GM12873 (cell line): ENCODE measurements at regions not wholly inside any gene's neighbourhood (a gene's known extent, or its start where the extent isn't known, plus 50 kb on each side); places are given as distances from the start of the nearest gene placed in this dataset.
A peak's percentile ranks its signal among the peaks of the same experiment; 100 is the strongest.

ENCODE experiments used
- TF ChIP-seq, protein P1 (sequence below): IDR thresholded peaks from 2 replicates; pipeline ENCODE4 v1.5.1; 2012; ENCODE audit warnings: low read depth, mild to moderate bottlenecking, moderate library complexity, low read length, control low read depth; ENCODE audit not compliant: insufficient read depth; ENCODE audit errors: missing control alignments

DNA sequence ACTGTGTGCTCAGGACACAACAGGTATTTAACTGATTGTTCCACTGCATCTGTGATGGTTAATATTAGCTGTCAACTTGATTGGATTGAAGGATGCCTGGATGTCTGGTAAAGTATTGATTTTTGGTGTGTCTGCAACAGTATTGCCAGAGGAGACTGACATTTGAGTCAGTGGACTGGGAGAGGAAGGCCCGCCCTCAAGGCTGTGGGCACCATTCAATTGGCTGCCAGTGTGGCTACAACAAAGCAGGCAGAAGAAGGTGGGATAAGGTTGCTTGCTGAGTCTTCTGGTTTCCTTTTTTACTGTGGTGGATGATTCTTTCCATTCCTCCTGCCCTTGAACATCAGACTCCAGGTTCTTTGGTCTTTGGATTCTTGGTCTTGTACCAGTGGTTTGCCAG, 137.1 kb upstream of the FAM13C start:
- TF ChIP-seq, protein P1, sequence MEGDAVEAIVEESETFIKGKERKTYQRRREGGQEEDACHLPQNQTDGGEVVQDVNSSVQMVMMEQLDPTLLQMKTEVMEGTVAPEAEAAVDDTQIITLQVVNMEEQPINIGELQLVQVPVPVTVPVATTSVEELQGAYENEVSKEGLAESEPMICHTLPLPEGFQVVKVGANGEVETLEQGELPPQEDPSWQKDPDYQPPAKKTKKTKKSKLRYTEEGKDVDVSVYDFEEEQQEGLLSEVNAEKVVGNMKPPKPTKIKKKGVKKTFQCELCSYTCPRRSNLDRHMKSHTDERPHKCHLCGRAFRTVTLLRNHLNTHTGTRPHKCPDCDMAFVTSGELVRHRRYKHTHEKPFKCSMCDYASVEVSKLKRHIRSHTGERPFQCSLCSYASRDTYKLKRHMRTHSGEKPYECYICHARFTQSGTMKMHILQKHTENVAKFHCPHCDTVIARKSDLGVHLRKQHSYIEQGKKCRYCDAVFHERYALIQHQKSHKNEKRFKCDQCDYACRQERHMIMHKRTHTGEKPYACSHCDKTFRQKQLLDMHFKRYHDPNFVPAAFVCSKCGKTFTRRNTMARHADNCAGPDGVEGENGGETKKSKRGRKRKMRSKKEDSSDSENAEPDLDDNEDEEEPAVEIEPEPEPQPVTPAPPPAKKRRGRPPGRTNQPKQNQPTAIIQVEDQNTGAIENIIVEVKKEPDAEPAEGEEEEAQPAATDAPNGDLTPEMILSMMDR = no peak

- TF ChIP-seq, protein P1 = no peak
These were observed 130.7 kb upstream of the FAM13C start for GRCh38 chr10:59493017-59493416.

DNA sequence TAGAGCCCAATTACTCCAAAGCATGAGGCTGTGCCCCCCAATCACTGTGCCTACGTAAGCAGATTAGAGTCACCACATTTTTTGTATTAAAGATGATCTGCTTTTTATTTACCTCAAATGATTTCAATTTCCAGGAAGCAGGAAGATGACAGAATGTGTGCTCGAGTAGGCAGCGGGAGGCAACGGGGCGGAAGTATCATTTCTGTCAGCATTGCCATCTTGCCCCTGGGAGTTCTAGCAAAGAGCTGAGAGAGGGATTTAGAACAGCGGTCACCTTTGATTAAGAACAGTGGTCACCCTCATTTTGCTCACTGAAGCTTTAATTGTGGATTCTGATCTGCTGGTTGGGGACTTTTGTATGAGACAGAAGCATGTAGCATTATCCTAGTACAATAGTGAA, 117.1 kb upstream of the FAM13C start:
- TF ChIP-seq, protein P1 = no peak

GRCh38 chr10:59470570-59470969, 108.2 kb upstream of the FAM13C start:
- TF ChIP-seq, protein P1 = no peak

DNA sequence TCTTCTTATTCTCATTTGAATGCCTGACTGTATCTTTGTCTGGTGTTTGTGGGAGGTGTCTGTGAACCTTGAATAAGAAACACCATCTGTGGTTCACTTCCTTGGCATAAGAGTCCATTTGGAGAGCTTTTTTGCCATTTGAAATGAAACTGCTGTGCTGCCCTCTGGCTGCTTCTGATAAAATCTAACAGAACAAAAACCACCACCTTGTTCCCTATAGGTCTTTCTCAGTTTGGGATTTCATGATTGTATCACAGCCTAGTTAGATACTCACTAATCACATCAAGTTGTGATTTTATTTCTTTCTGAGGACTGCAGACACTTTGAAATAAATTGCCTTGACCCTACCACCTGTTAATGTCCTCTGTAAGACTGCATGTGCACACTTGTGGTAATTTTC, 102.7 kb upstream of the FAM13C start:
- TF ChIP-seq, protein P1 = peak; percentile 7

DNA sequence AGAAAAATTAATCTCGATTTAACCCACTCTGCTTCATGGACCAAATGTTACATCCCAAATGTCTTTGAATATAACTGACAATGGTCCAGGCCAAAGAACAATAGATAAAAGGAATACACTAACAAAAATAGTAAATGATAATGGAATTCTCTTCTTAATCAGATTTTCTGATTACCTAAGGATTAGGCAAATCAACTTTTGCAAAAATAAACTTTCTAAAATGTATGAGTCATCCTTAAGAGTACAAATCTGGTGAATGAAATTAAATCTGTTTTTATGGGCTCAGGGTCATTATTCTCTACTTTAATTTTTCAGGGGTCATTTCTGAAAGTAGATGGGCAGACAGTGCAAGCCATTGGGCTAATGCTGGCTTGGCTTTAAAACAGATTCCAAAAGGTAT, 102.1 kb upstream of the FAM13C start:
- TF ChIP-seq, protein P1 = no peak

DNA sequence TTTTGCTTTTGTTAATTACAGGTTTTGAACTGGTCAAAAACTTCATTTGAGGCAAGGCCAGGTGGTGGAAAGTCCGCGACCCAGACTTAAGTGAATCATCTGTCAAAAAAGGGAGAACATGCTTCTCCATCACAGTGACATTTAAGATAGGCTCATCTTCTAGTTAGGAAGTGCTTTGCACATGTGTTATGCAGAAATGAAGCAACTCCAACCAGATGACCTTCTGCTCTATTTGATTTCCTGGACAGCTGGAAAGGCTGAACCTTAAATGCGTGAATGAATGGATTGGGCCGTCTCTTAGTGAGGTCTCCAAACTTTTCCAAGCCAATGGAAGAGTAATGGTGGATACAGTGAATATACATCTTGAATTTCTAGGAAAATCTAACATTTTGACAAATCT, 101.6 kb upstream of the FAM13C start:
- TF ChIP-seq, protein P1 = no peak
